ENCODE measurements at regions not wholly inside any gene's neighbourhood (a gene's known extent, or its start where the extent isn't known, plus 50 kb on each side); places are given as distances from the start of the nearest gene placed in this dataset.

DNA sequence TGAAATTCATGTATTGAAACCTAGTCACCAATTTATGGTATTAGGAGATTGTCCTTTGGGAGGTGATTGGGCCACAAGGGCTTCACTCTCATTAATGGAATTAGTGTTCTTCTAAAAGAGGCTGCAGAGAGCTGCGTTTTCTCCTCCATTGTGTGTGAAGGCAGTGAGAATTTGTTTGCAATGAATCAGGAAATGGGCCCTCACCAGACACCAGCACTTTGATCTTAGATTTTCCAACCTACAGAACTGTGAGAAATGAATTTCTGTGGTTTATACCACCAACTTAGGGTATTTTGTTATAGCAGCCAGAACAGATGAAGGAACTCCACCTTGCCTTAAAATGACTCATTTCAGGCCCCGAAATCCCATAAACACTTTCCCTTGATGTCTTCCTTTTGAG lies 544.2 kb downstream of the RWDD3 start:
- Mint-ChIP-seq H3K27ac (ENCODE audit: unreplicated experiment) (no peak overlapping the region), H3K4me3 (ENCODE audit: unreplicated experiment) (no peak overlapping the region)

DNA sequence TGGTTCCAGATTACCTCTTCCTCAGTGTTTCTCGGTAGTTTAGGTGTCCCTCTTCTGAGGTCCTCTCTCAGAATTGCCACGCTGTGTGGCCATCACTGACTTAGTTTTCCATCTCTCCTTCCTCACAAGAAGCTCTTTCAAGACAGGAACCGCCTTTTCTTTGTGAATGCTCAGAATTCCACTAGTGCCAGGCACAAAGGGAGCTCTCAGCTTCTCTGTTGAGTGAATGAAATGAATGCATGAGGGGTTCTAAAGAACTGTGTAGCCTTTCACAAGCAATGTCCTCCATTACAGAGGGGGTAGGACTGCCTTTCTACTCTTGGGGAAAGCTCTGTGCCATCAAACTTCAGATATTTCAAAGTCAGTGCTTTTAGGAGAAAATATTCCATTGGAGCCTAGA lies 546.8 kb downstream of the RWDD3 start:
- Histone ChIP-seq H3K4me3 (ENCODE audit: insufficient read depth, low read depth, low read length) (no peak overlapping the region), H3K27ac (ENCODE audit: low read depth, low read length) (no peak overlapping the region), H3K4me2 (ENCODE audit: low read length) (no peak overlapping the region), H3K4me1 (ENCODE audit: insufficient read depth, low read length) (no peaks in the 10 kb centered on the region), H3K9ac (ENCODE audit: low read length) (no peak overlapping the region), H3K79me2 (ENCODE audit: insufficient read depth, low read length) (no peaks in the 10 kb centered on the region), H4K20me1 (ENCODE audit: insufficient read depth, low read length) (no peaks in the 10 kb centered on the region), H3K9me3 (ENCODE audit: insufficient read depth, low read depth, low read length) (no peaks in the 10 kb centered on the region), H3K36me3 (ENCODE audit: insufficient read depth, low read length) (no peaks in the 10 kb centered on the region), H3K27me3 (ENCODE audit: insufficient read depth, low read length) (no peaks in the 10 kb centered on the region), H2AFZ (ENCODE audit: low read depth, low read length) (no peak overlapping the region)
- Mint-ChIP-seq H3K4me1 (ENCODE audit: low read depth, unreplicated experiment) (peaks cover 21% of the 10 kb centered on the region), H3K36me3 (ENCODE audit: low read depth, unreplicated experiment) (no peaks in the 10 kb centered on the region), H3K9me3 (ENCODE audit: unreplicated experiment) (no peaks in the 10 kb centered on the region), H3K27me3 (ENCODE audit: low read depth, unreplicated experiment) (no peaks in the 10 kb centered on the region), H3K4me3 (ENCODE audit: unreplicated experiment) (no peak overlapping the region), H3K27ac (ENCODE audit: unreplicated experiment) (no peak overlapping the region)
- FAIRE-seq (no peak), DNase-seq (ENCODE audit: low read depth) (no peak)
- TF ChIP-seq, protein P1, sequence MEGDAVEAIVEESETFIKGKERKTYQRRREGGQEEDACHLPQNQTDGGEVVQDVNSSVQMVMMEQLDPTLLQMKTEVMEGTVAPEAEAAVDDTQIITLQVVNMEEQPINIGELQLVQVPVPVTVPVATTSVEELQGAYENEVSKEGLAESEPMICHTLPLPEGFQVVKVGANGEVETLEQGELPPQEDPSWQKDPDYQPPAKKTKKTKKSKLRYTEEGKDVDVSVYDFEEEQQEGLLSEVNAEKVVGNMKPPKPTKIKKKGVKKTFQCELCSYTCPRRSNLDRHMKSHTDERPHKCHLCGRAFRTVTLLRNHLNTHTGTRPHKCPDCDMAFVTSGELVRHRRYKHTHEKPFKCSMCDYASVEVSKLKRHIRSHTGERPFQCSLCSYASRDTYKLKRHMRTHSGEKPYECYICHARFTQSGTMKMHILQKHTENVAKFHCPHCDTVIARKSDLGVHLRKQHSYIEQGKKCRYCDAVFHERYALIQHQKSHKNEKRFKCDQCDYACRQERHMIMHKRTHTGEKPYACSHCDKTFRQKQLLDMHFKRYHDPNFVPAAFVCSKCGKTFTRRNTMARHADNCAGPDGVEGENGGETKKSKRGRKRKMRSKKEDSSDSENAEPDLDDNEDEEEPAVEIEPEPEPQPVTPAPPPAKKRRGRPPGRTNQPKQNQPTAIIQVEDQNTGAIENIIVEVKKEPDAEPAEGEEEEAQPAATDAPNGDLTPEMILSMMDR (IDR thresholded peaks at IDR 0.05; ENCODE audit: insufficient read depth, low read depth, low read length), result no peak
- TF ChIP-seq EZH2 (IDR thresholded peaks at IDR 0.05; ENCODE audit: insufficient read depth, low read length), result no peak

More for the DNA sequence above, 544.2 kb downstream of the RWDD3 start:
- Histone ChIP-seq H4K20me1 (ENCODE audit: insufficient read depth, low read length) (no peaks in the 10 kb centered on the region), H3K36me3 (ENCODE audit: insufficient read depth, low read length) (no peaks in the 10 kb centered on the region), H2AFZ (ENCODE audit: low read depth, low read length) (no peak overlapping the region), H3K27ac (ENCODE audit: low read depth, low read length) (no peak overlapping the region), H3K9me3 (ENCODE audit: insufficient read depth, low read depth, low read length) (peaks cover 5% of the 10 kb centered on the region), H3K4me1 (ENCODE audit: insufficient read depth, low read length) (no peaks in the 10 kb centered on the region), H3K9ac (ENCODE audit: low read length) (no peak overlapping the region), H3K27me3 (ENCODE audit: insufficient read depth, low read length) (no peaks in the 10 kb centered on the region), H3K79me2 (ENCODE audit: insufficient read depth, low read length) (no peaks in the 10 kb centered on the region), H3K4me3 (ENCODE audit: insufficient read depth, low read depth, low read length) (no peak overlapping the region), H3K4me2 (ENCODE audit: low read length) (no peak overlapping the region)
- no peak for TF ChIP-seq EZH2 (IDR thresholded peaks at IDR 0.05; ENCODE audit: insufficient read depth, low read length)
- TF ChIP-seq, protein P1 (IDR thresholded peaks at IDR 0.05; ENCODE audit: insufficient read depth, low read depth, low read length), result no peak
- no peaks in the 10 kb centered on the region for H3K9me3 Mint-ChIP-seq (ENCODE audit: unreplicated experiment)
- no peak for FAIRE-seq
- no peak for DNase-seq (ENCODE audit: low read depth)
- no peaks in the 10 kb centered on the region for H3K27me3 Mint-ChIP-seq (ENCODE audit: low read depth, unreplicated experiment)
- H3K4me1 Mint-ChIP-seq (ENCODE audit: low read depth, unreplicated experiment), result peaks cover 17% of the 10 kb centered on the region
- no peaks in the 10 kb centered on the region for H3K36me3 Mint-ChIP-seq (ENCODE audit: low read depth, unreplicated experiment)

DNA sequence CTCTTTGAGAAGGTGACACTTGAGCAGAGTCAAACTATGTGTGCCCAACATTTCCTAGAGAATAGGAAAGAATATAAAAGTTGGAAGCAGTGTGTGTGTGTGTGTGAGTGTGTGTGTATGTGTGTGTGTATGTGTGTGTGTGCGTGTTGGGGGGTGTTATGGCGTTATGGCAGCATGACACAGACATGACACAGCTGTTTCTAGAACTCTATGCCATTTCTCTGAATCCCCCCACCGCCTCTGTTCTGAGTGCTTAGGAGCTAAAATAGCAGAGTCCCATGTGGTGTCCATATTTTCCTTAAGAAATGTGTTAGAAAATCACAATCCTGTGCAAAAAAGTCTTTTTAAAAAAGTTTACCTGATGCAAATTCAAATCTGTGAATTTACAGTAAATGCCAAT lies 556.1 kb downstream of the RWDD3 start:
- Mint-ChIP-seq H3K27me3 (ENCODE audit: low read depth, unreplicated experiment) (no peaks in the 10 kb centered on the region), H3K4me3 (ENCODE audit: unreplicated experiment) (no peak overlapping the region), H3K9me3 (ENCODE audit: unreplicated experiment) (no peaks in the 10 kb centered on the region), H3K4me1 (ENCODE audit: low read depth, unreplicated experiment) (no peaks in the 10 kb centered on the region), H3K27ac (ENCODE audit: unreplicated experiment) (no peak overlapping the region), H3K36me3 (ENCODE audit: low read depth, unreplicated experiment) (no peaks in the 10 kb centered on the region)
- Histone ChIP-seq H3K36me3 (ENCODE audit: insufficient read depth, low read length) (no peaks in the 10 kb centered on the region), H3K4me3 (ENCODE audit: insufficient read depth, low read depth, low read length) (no peak overlapping the region), H3K4me1 (ENCODE audit: insufficient read depth, low read length) (no peaks in the 10 kb centered on the region), H3K9ac (ENCODE audit: low read length) (no peak overlapping the region), H3K79me2 (ENCODE audit: insufficient read depth, low read length) (no peaks in the 10 kb centered on the region), H4K20me1 (ENCODE audit: insufficient read depth, low read length) (no peaks in the 10 kb centered on the region), H3K27ac (ENCODE audit: low read depth, low read length) (no peak overlapping the region), H2AFZ (ENCODE audit: low read depth, low read length) (no peak overlapping the region), H3K27me3 (ENCODE audit: insufficient read depth, low read length) (no peaks in the 10 kb centered on the region), H3K9me3 (ENCODE audit: insufficient read depth, low read depth, low read length) (no peaks in the 10 kb centered on the region), H3K4me2 (ENCODE audit: low read length) (no peak overlapping the region)
- TF ChIP-seq, protein P1 (IDR thresholded peaks at IDR 0.05; ENCODE audit: insufficient read depth, low read depth, low read length), result no peak
- no peak for TF ChIP-seq EZH2 (IDR thresholded peaks at IDR 0.05; ENCODE audit: insufficient read depth, low read length)
- FAIRE-seq, result no peak
- DNase-seq (ENCODE audit: low read depth), result no peak

Measured in astrocyte (in vitro differentiated cells and primary cell).